Bronchial epithelial cell (primary cell): ENCODE measurements at regions not wholly inside any gene's neighbourhood (a gene's known extent, or its start where the extent isn't known, plus 50 kb on each side); places are given as distances from the start of the nearest gene placed in this dataset.

Experiments used
- DNase-seq: peaks from one replicate; pipeline ENCODE4 v3.0.0-alpha.2; 2010; ENCODE audit warnings: low read depth
- FAIRE-seq: peaks from 2 replicates; lab custom pipeline; 2011; peaks lifted over from hg19 to GRCh38; lab: Jason Lieb, UNC
- H3K27me3 ChIP-seq: 2 replicates; pipeline ENCODE4 v1.5.1; 2011; ENCODE audit warnings: low read length; ENCODE audit not compliant: control insufficient read depth, insufficient read depth
- H3K36me3 ChIP-seq: 2 replicates; pipeline ENCODE4 v1.5.1; 2011; ENCODE audit warnings: low read length; ENCODE audit not compliant: control insufficient read depth, insufficient read depth
- H3K4me3 ChIP-seq: 2 replicates; pipeline ENCODE4 v1.5.1; 2011; ENCODE audit warnings: mild to moderate bottlenecking, low read depth, low read length, control low read depth
- TF ChIP-seq, protein P1 (sequence below): IDR thresholded peaks from 2 replicates; pipeline ENCODE4 v1.5.1; 2011; ENCODE audit warnings: mild to moderate bottlenecking, moderate library complexity, low read length, control low read depth, inconsistent platforms; ENCODE audit not compliant: insufficient read depth, severe bottlenecking

- no peak for DNase-seq
- Histone ChIP-seq H3K27me3 (no peaks in the 10 kb centered on the region), H3K4me3 (no peak overlapping the region), H3K36me3 (no peaks in the 10 kb centered on the region)
- TF ChIP-seq, protein P1, sequence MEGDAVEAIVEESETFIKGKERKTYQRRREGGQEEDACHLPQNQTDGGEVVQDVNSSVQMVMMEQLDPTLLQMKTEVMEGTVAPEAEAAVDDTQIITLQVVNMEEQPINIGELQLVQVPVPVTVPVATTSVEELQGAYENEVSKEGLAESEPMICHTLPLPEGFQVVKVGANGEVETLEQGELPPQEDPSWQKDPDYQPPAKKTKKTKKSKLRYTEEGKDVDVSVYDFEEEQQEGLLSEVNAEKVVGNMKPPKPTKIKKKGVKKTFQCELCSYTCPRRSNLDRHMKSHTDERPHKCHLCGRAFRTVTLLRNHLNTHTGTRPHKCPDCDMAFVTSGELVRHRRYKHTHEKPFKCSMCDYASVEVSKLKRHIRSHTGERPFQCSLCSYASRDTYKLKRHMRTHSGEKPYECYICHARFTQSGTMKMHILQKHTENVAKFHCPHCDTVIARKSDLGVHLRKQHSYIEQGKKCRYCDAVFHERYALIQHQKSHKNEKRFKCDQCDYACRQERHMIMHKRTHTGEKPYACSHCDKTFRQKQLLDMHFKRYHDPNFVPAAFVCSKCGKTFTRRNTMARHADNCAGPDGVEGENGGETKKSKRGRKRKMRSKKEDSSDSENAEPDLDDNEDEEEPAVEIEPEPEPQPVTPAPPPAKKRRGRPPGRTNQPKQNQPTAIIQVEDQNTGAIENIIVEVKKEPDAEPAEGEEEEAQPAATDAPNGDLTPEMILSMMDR, result no peak
- no peak for FAIRE-seq
Measured at GRCh38 chr6:134477991-134478635, 160.2 kb upstream of the SGK1 start.

- no peak for FAIRE-seq
- TF ChIP-seq, protein P1, result no peak
Measured at GRCh38 chr6:134474955-134475354, 157.0 kb upstream of the SGK1 start.

DNA sequence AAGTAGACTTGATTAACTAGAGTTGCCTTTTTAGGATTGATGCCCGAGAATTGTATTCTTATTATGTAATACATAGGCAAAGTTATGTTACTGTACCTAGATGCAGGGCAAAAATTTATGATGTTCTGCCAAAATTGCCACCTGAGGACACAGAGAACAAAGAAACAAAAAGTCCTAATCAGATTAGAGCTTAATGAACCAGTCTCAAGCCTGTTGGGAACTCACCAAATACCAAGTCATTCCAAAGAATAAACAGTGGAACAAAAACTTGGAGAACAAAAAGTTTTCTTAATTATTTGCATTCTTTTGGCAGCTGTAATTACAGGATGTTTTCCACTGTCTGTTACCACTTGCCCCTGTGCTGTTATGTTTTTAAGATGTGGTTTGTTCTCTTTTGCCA lies 154.7 kb upstream of the SGK1 start:
- DNase-seq (no peak), FAIRE-seq (no peak)
- no peak overlapping the region for H3K4me3 ChIP-seq
- no peaks in the 10 kb centered on the region for H3K27me3 ChIP-seq
- no peaks in the 10 kb centered on the region for H3K36me3 ChIP-seq
- TF ChIP-seq, protein P1, result no peak

More at GRCh38 chr6:134474955-134475354, 157.0 kb upstream of the SGK1 start:
- no peak for DNase-seq
- Histone ChIP-seq H3K27me3 (no peaks in the 10 kb centered on the region), H3K4me3 (no peak overlapping the region), H3K36me3 (no peaks in the 10 kb centered on the region)

- no peaks in the 10 kb centered on the region for H3K27me3 ChIP-seq
- FAIRE-seq, result no peak
- H3K36me3 ChIP-seq, result no peaks in the 10 kb centered on the region
- TF ChIP-seq, protein P1, result no peak
- H3K4me3 ChIP-seq, result no peak overlapping the region
- DNase-seq, result no peak
Measured at GRCh38 chr6:134472046-134472445, 154.1 kb upstream of the SGK1 start.

GRCh38 chr6:134470457-134470975 lies 152.6 kb upstream of the SGK1 start:
- DNase-seq, result no peak
- TF ChIP-seq, protein P1, result no peak
- Histone ChIP-seq H3K27me3 (no peaks in the 10 kb centered on the region), H3K4me3 (no peak overlapping the region), H3K36me3 (no peaks in the 10 kb centered on the region)
- FAIRE-seq, result no peak
